HG03060 (cell line): ENCODE measurements at regions not wholly inside any gene's neighbourhood (a gene's known extent, or its start where the extent isn't known, plus 50 kb on each side); places are given as distances from the start of the nearest gene placed in this dataset.
"Not testable (repeated sequence)": the region's sequence is repeated elsewhere in the genome, so short reads cannot be mapped to it uniquely, and the experiment has no call there.

Experiments used
- ATAC-seq: cut with Tn5 transposase; IDR thresholded peaks from one replicate; pipeline ENCODE4 v1.9.1; 2021; ENCODE audit warnings: low read depth, moderate number of reproducible peaks; ENCODE audit not compliant: unreplicated experiment

- no peak for ATAC-seq
Measured at GRCh38 chr10:23927576-23928325, 281.2 kb upstream of the KIAA1217 start.

- not testable (repeated sequence) for ATAC-seq
Measured at GRCh38 chr10:23934023-23934422, 274.9 kb upstream of the KIAA1217 start.

- no peak for ATAC-seq
Measured at GRCh38 chr10:23945845-23946244, 263.1 kb upstream of the KIAA1217 start.

DNA sequence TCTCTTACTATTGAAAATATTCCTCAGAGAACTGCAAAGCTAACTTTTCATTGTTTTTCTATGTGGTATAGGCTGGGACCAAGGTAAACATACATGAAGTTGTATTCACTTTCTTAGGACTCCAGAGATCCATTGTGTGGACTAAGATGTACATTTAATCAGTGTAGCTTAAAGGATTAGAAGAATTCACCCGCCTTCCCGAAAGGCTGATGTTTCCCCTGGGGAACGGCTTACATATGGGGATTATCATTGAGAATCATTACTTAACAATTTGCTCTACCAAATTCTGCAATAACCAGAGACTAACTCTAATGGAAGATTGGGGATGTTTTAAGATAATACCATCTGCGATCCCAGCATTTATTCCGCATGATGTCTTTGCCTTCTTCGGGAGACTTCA, 257.1 kb upstream of the KIAA1217 start:
- ATAC-seq = no peak

DNA sequence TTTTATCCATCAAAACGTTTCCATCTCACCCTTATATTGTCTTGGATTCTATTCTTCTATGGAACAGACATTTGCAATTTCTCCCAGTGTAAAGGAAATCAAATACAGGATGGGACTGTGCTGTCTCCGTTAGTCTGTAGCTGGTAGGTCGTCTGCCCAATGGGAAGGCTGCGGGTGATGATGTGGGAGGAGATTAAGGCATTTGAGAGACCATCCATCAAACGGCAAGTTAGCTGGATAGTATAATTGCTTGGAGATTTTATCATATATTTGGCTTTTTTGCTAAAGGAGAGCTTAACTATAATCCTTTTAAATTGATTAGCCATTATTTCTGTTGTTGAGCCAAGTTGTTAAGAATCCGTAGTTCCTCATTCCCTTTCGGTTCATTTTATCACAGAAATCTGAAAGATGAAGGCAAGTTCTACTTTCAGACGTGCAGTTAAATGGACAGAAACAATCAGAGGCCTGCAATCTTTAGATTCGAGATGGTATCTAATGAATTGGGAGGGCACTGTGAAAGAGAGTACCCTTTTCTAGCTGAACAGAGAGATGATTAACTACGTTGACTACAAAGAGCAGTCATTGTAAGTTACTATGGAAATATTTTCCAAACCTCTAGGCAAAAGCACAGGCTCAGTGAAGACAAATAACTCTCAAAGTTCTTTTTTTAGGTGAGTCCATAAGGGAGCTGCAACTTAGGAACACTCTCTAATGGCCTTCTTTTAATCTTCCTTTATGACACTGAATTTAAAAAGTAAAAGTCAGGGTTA, 253.3 kb upstream of the KIAA1217 start:
- ATAC-seq = no peak

DNA sequence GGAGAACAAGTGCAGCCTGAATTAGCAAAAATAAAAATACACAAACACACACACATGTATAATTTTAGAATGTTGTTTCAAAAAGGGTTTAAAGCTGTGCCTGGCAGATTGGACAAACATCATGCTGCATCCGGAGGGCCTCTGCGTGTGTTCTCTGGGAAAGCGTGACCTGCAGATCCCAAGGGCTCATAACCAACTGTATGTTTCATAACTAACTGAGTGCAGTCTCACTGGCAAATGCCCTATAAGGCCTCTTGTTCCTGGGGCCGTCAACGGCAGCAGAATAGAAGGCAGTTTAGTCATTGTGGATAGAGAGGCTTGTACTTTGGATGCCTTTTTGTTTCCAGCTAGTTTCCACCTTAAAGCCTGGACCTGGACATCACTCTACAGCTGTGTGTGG, 243.8 kb upstream of the KIAA1217 start:
- ATAC-seq = no peak

GRCh38 chr10:23965880-23966279, 243.1 kb upstream of the KIAA1217 start:
- no peak for ATAC-seq

DNA sequence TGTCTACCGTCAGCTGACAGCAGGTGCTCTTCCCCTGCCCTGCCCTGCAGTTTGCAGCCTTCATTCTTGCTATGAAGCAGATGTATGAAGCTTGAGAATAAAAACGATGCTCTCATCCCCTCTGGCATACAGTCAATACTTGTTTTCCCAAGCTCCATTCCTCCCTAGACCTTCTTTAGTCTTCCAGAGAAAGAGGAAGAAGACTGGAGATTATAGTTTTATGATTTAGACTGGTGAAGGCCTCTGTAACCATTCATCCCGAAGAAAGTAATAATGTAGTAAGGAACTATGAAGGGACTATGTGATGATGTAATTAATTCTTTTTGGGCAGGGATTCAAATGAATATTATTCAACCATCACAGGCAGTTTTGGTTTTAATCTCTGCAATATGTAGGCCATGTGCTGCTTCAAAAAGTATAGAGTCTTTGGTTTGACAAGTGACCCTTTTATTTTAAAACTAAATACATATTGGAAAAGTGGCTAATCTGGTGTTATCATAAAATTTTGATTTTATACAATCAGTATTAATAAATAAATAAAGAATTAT, 242.4 kb upstream of the KIAA1217 start:
- no peak for ATAC-seq

DNA sequence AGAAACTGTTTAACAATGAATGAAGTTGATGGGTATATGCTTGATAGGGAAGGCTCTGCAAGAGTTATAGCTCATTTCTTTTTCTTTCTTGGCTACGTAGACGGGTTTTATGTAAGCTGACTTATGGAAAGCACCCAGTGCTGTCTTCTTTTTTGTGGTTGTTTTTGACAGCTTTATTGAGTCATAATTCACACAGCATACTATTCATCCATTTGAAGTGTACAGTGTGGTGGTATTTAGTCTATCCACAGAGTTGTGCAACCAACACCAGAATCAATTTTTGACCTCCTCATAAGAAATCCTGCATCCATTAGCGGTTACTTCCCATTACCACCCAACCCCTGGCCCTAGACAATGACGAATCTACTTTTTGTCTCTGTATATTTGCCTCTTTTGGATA, 240.6 kb upstream of the KIAA1217 start:
- ATAC-seq = no peak

DNA sequence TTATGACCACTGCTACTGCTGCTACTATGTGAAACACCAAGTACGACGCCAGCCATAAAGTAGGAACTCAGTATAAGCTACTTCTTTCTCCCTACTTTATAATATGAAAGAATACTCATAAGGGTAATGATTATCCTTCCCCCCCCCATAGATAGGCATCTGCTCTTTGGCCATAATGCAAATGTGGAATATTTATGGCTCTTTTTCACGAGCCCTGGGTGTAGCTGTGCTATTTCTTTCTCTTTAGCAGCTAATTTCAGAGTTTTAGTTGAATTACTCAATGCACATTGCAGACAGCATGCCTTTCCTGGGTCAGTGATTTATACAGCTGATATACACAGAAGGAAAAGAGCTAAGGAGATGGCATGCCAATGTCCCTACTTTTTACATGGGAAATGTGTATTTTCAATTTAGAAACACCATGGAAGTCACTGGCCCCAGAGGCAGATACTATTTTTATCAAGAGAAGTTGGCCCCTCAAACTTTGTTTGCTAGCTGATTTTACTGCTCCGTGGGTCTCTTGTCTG, 234.1 kb upstream of the KIAA1217 start:
- no peak for ATAC-seq

DNA sequence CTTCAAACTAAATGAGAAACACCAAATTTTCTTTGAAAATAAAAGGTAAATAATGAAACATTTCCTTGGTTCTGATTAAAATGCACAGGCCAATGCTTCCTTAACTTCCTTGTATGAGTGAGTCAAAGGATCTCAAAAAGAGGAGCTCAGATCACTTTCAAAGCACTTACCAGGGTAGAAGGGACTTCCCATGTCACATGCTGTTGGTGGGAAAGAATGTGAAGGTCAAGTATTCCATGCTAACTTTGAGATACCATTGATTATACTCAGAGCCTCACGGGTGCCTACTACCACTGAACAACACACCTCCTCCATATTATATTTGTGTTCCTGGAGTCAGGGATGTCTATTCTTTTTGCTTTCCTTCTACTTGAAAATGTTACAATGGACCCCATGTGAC, 233.5 kb upstream of the KIAA1217 start:
- no peak for ATAC-seq

GRCh38 chr10:23976275-23976674, 232.7 kb upstream of the KIAA1217 start:
- no peak for ATAC-seq

- no peak for ATAC-seq
Measured at GRCh38 chr10:23978317-23978716, 230.6 kb upstream of the KIAA1217 start.

GRCh38 chr10:23980094-23980493, 228.8 kb upstream of the KIAA1217 start:
- no peak for ATAC-seq

DNA sequence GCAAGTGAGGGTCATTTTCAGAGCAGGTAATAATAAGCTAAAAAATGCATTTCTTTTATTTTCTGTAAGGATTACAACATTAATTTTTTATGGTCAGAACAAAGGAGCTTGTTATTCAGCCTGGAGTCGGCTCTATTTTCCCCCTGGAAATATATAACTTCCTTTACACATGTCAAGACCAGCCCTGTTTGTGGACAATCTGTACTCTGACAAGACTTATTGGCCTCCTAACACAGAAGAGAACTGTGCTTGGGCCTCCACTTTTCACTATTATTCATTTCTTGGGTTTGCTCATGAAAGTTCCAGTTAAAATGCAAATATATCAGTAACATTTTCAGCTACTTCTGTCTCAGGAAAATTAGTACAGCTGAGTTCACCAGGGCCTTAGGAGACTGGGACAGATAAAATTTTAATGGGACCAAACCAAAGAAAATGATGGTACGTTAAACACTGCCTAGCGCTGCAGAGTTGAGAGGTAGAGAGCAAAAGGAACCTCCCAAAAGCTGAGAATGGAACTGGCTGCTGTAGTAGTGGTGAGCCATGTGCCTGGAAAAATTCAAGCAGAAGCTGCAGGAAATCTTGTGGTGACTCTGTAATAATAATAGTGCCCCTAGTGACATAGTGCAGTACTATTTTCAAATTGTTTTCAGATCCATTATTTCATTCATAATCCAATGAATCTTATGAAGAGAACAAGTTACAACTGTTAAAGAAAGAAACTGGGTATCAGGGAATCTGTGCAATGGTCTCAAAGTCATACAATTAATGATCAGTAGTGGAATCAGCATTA, 227.2 kb upstream of the KIAA1217 start:
- ATAC-seq = no peak

- not testable (repeated sequence) for ATAC-seq
Measured at GRCh38 chr10:23984405-23984804, 224.5 kb upstream of the KIAA1217 start.

DNA sequence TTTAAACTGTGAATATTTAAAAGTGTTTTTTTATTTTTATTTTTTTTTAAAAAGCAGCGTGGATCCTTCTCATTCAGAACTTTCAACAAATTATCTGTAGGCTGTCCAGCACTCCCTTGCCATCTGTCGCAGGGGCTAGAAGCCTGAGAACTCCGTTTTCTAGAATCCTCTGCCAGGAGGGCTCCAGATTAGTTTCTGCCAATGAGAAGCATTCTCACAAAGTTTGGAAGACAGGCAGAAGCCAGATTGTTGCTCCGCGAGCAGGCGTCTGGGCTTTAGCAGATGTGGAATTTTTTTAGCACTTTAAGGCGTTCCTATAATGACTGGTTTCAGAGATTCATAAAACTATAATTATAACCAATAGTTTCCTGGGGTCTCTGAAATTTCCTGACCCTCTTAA, 220.9 kb upstream of the KIAA1217 start:
- no peak for ATAC-seq

- no peak for ATAC-seq
Measured at GRCh38 chr10:23994459-23995046, 214.4 kb upstream of the KIAA1217 start.

DNA sequence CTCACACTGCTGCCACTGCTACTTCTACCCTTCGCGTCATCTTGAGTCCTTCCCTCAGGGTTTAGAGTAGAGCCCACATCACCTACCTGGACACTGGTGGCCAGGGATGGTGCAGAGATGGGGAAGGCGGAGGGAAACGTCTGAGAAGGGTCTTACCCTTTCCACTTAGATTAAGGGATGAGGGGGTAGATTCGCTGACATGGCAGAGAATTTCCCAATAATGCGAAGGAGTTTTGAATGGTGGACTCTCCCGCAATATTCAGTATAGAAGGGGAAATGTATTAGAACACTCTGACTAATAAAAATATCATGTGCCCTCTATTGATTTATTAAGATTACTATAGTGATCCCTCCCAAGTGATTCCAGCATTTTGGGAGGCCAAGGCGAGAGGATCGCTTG, 209.5 kb upstream of the KIAA1217 start:
- no peak for ATAC-seq

- ATAC-seq = no peak
Measured at GRCh38 chr10:24000271-24000813, 208.6 kb upstream of the KIAA1217 start.
